ENCODE measurements at regions not wholly inside any gene's neighbourhood (a gene's known extent, or its start where the extent isn't known, plus 50 kb on each side); places are given as distances from the start of the nearest gene placed in this dataset.

DNA sequence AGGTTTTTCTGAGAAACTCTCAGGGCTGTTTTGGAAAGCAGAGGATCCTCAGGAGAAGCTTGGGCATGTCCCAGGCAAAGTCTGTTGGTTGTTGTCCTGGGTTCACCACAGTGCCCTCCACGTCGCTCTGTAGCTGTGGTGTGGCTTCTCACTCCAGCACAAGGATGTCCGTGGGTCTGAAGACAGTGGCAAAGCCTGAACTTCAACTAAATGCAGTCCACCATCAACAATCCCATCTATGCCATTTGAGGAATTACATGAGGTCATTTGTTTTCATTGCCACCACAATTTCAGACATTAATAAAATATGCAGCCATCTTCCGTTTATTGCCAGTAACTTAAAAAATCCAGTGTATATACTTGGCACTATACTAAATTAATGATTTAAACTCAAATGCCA is 272.1 kb downstream of the LRIG3 start:
- Histone ChIP-seq H3K27me3 (ENCODE audit: control insufficient read depth in 2 of 2, insufficient read depth in 2 of 2, low read length in 2 of 2) (no peaks in the 10 kb centered on the region), H4K20me1 (ENCODE audit: insufficient read depth, low read length) (no peaks in the 10 kb centered on the region), H3K36me3 (replicated peaks in 1 of 2; ENCODE audit: control insufficient read depth in 1 of 2, insufficient read depth in 2 of 2, low read length in 2 of 2) (no peaks in the 10 kb centered on the region), H3K4me3 (replicated peaks in 1 of 3; ENCODE audit: low read depth in 2 of 3, low read length in 3 of 3) (no peak overlapping the region), H3K4me1 (ENCODE audit: control insufficient read depth in 1 of 2, insufficient read depth in 2 of 2, low read length in 2 of 2) (no peaks in the 10 kb centered on the region), H3K9ac (ENCODE audit: insufficient read depth, low read length, poor library complexity, severe bottlenecking) (no peak overlapping the region), H3K79me2 (ENCODE audit: insufficient read depth, low read length) (no peaks in the 10 kb centered on the region), H3K27ac (ENCODE audit: low read depth in 1 of 2, low read length in 2 of 2) (no peak overlapping the region), H3K9me3 (replicated peaks in 1 of 2; ENCODE audit: control insufficient read depth in 1 of 2, insufficient read depth in 1 of 2, low read length in 2 of 2) (peaks cover 2 to 6% of the 10 kb centered on the region in 2 donors), H3K4me2 (replicated peaks; ENCODE audit: extremely low read depth, low read length, poor library complexity, severe bottlenecking) (no peak overlapping the region), H2AFZ (ENCODE audit: insufficient read depth, low read depth, low read length, poor library complexity, severe bottlenecking) (no peak overlapping the region)
- Mint-ChIP-seq H3K27ac (no peak overlapping the region), H3K9me3 (peaks cover 0 to 7% (median 4%) of the 10 kb centered on the region in 7 donors), H3K4me3 (no peak overlapping the region), H3K27me3 (ENCODE audit: low read depth in 3 of 3) (no peaks in the 10 kb centered on the region), H3K36me3 (no peaks in the 10 kb centered on the region), H3K4me1 (no peaks in the 10 kb centered on the region)
- 100% methylated on average over 3 of the region's 4 CpGs for WGBS (ENCODE audit: insufficient coverage)
- no peak for DNase-seq
- TF ChIP-seq, protein P1, sequence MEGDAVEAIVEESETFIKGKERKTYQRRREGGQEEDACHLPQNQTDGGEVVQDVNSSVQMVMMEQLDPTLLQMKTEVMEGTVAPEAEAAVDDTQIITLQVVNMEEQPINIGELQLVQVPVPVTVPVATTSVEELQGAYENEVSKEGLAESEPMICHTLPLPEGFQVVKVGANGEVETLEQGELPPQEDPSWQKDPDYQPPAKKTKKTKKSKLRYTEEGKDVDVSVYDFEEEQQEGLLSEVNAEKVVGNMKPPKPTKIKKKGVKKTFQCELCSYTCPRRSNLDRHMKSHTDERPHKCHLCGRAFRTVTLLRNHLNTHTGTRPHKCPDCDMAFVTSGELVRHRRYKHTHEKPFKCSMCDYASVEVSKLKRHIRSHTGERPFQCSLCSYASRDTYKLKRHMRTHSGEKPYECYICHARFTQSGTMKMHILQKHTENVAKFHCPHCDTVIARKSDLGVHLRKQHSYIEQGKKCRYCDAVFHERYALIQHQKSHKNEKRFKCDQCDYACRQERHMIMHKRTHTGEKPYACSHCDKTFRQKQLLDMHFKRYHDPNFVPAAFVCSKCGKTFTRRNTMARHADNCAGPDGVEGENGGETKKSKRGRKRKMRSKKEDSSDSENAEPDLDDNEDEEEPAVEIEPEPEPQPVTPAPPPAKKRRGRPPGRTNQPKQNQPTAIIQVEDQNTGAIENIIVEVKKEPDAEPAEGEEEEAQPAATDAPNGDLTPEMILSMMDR (IDR thresholded peaks at IDR 0.05): no peak
- intact Hi-C loops (cut with micrococcal nuclease): no loop called here

DNA sequence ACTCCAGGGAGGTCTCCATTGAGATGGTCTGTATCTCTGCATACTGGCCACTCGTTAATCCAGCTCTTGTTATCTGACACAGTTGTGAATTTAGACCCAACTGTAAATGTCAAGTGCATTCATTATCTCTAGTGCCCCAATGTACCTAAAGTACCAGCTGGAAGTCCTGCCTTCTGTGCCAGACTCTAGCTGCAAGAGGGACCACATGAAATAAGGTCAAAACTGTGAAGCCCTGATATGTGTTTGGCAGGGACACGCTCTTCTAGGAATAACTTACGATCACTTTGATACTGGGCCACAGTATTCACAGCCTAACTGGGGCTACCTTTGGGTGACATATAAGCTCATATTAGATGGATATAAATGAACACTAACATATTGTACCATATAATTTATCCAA is 268.5 kb downstream of the LRIG3 start:
- H3K9me3 Mint-ChIP-seq: peaks cover 5 to 25% (median 22%) of the 10 kb centered on the region in 7 donors

More for the DNA sequence above, 268.5 kb downstream of the LRIG3 start:
- Histone ChIP-seq H3K9ac (ENCODE audit: insufficient read depth, low read length, poor library complexity, severe bottlenecking) (no peak overlapping the region), H3K79me2 (ENCODE audit: insufficient read depth, low read length) (no peaks in the 10 kb centered on the region), H3K4me1 (ENCODE audit: control insufficient read depth in 1 of 2, insufficient read depth in 2 of 2, low read length in 2 of 2) (no peaks in the 10 kb centered on the region), H2AFZ (ENCODE audit: insufficient read depth, low read depth, low read length, poor library complexity, severe bottlenecking) (no peak overlapping the region), H3K27me3 (ENCODE audit: control insufficient read depth in 2 of 2, insufficient read depth in 2 of 2, low read length in 2 of 2) (no peaks in the 10 kb centered on the region), H4K20me1 (ENCODE audit: insufficient read depth, low read length) (no peaks in the 10 kb centered on the region), H3K4me2 (replicated peaks; ENCODE audit: extremely low read depth, low read length, poor library complexity, severe bottlenecking) (no peak overlapping the region), H3K36me3 (replicated peaks in 1 of 2; ENCODE audit: control insufficient read depth in 1 of 2, insufficient read depth in 2 of 2, low read length in 2 of 2) (no peaks in the 10 kb centered on the region), H3K27ac (ENCODE audit: low read depth in 1 of 2, low read length in 2 of 2) (no peak overlapping the region), H3K9me3 (replicated peaks in 1 of 2; ENCODE audit: control insufficient read depth in 1 of 2, insufficient read depth in 1 of 2, low read length in 2 of 2) (peaks cover 27% of the 10 kb centered on the region in 2 donors), H3K4me3 (replicated peaks in 1 of 3; ENCODE audit: low read depth in 2 of 3, low read length in 3 of 3) (no peak overlapping the region)
- Mint-ChIP-seq H3K4me1 (no peaks in the 10 kb centered on the region), H3K27ac (no peak overlapping the region), H3K27me3 (ENCODE audit: low read depth in 3 of 3) (no peaks in the 10 kb centered on the region), H3K36me3 (no peaks in the 10 kb centered on the region), H3K4me3 (no peak overlapping the region)
- intact Hi-C loops (cut with micrococcal nuclease): no loop called here
- 76% methylated on average over 2 of the region's 3 CpGs for WGBS (ENCODE audit: insufficient coverage)
- TF ChIP-seq, protein P1 (IDR thresholded peaks at IDR 0.05): no peak
- no peak for DNase-seq

Data from CD14-positive monocyte (primary cell).